ENCODE measurements at regions not wholly inside any gene's neighbourhood (a gene's known extent, or its start where the extent isn't known, plus 50 kb on each side); places are given as distances from the start of the nearest gene placed in this dataset.

- H3K9me3 ChIP-seq (ENCODE audit: control insufficient read depth, low read depth, low read length) = peaks cover 2% of the 10 kb centered on the region
- H3K27me3 ChIP-seq (ENCODE audit: control insufficient read depth, extremely low read depth, insufficient read depth, low read length) = no peaks in the 10 kb centered on the region
- H3K27ac ChIP-seq (ENCODE audit: control insufficient read depth, insufficient read depth, low read length) = no peak overlapping the region
- FAIRE-seq (no peak), DNase-seq (ENCODE audit: low read depth, low spot score) (no peak)
- H3K36me3 ChIP-seq (ENCODE audit: control insufficient read depth in 2 of 2, extremely low read depth in 1 of 2, insufficient read depth in 2 of 2, low read length in 2 of 2) = no peaks in the 10 kb centered on the region
- H3K9ac ChIP-seq (ENCODE audit: control insufficient read depth, extremely low read depth, insufficient read depth, low read length) = no peak overlapping the region
- no peaks in the 10 kb centered on the region for H3K79me2 ChIP-seq (ENCODE audit: control insufficient read depth, insufficient read depth, low read length)
- no peaks in the 10 kb centered on the region for H4K20me1 ChIP-seq (ENCODE audit: control insufficient read depth, extremely low read depth, insufficient read depth, low read length)
- no peaks in the 10 kb centered on the region for H3K4me1 ChIP-seq (ENCODE audit: control insufficient read depth, extremely low read depth, insufficient read depth, low read length)
- H3K9me1 ChIP-seq (ENCODE audit: control insufficient read depth, extremely low read depth, insufficient read depth, low read length) = no peaks in the 10 kb centered on the region
- no peak for TF ChIP-seq CTCF (optimal IDR thresholded peaks at IDR 0.05 in 1 of 3, IDR thresholded peaks at IDR 0.05 in 1 of 3, conservative IDR thresholded peaks at IDR 0.05 in 1 of 3; ENCODE audit: extremely low read depth in 1 of 3, insufficient read depth in 2 of 3, low read length in 3 of 3)
- TF ChIP-seq EZH2 (IDR thresholded peaks at IDR 0.05; ENCODE audit: low read length) = no peak
- no peak overlapping the region for H3K4me2 ChIP-seq (ENCODE audit: control insufficient read depth, extremely low read depth, insufficient read depth, low read depth, low read length)
- no peak overlapping the region for H2AFZ ChIP-seq (ENCODE audit: control insufficient read depth, low read length)
- dilution Hi-C loops (cut with MboI; ENCODE audit: extremely low pct_ligation_motif_present, low sequenced_read_pairs) = no loop called here
- H3K4me3 ChIP-seq (ENCODE audit: control insufficient read depth in 2 of 3, extremely low read depth in 1 of 3, insufficient read depth in 2 of 3, low read depth in 1 of 3, low read length in 3 of 3) = no peak overlapping the region
Measured at GRCh38 chr20:16982091-16982726, 234.1 kb downstream of the OTOR start.

DNA sequence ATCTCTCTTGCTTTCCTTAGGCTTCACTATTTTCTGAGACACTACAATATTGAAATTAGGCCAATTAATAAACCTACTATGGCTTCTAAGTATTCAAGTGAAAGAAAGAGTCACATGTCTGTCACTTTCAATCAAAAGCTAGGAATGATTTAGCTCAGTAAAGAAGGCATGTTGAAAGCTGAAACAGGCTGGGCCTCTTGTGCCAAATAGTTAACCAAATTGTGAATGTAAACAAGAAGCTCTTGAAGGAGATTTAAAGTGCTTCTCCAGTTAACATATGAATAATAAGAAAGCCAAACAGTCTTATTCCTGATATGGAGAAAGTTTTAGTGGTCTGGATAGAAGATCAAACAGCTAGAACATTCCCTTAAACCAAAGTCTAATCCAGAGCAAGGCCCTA lies 236.3 kb downstream of the OTOR start:
- no peaks in the 10 kb centered on the region for H3K9me3 ChIP-seq (ENCODE audit: control insufficient read depth, low read depth, low read length)
- no peak overlapping the region for H3K27ac ChIP-seq (ENCODE audit: control insufficient read depth, insufficient read depth, low read length)
- H3K36me3 ChIP-seq (ENCODE audit: control insufficient read depth in 2 of 2, extremely low read depth in 1 of 2, insufficient read depth in 2 of 2, low read length in 2 of 2) = no peaks in the 10 kb centered on the region
- TF ChIP-seq CTCF (optimal IDR thresholded peaks at IDR 0.05 in 1 of 3, IDR thresholded peaks at IDR 0.05 in 1 of 3, conservative IDR thresholded peaks at IDR 0.05 in 1 of 3; ENCODE audit: extremely low read depth in 1 of 3, insufficient read depth in 2 of 3, low read length in 3 of 3) (no peak), EZH2 (IDR thresholded peaks at IDR 0.05; ENCODE audit: low read length) (no peak)
- H3K79me2 ChIP-seq (ENCODE audit: control insufficient read depth, insufficient read depth, low read length) = no peaks in the 10 kb centered on the region
- no peak overlapping the region for H3K9ac ChIP-seq (ENCODE audit: control insufficient read depth, extremely low read depth, insufficient read depth, low read length)
- dilution Hi-C loops (cut with MboI; ENCODE audit: extremely low pct_ligation_motif_present, low sequenced_read_pairs) = no loop called here
- no peak overlapping the region for H3K4me2 ChIP-seq (ENCODE audit: control insufficient read depth, extremely low read depth, insufficient read depth, low read depth, low read length)
- no peak for FAIRE-seq
- no peaks in the 10 kb centered on the region for H4K20me1 ChIP-seq (ENCODE audit: control insufficient read depth, extremely low read depth, insufficient read depth, low read length)
- DNase-seq (ENCODE audit: low read depth, low spot score) = no peak
- H3K27me3 ChIP-seq (ENCODE audit: control insufficient read depth, extremely low read depth, insufficient read depth, low read length) = no peaks in the 10 kb centered on the region
- no peak overlapping the region for H2AFZ ChIP-seq (ENCODE audit: control insufficient read depth, low read length)
- H3K4me1 ChIP-seq (ENCODE audit: control insufficient read depth, extremely low read depth, insufficient read depth, low read length) = no peaks in the 10 kb centered on the region
- no peaks in the 10 kb centered on the region for H3K9me1 ChIP-seq (ENCODE audit: control insufficient read depth, extremely low read depth, insufficient read depth, low read length)
- H3K4me3 ChIP-seq (ENCODE audit: control insufficient read depth in 2 of 3, extremely low read depth in 1 of 3, insufficient read depth in 2 of 3, low read depth in 1 of 3, low read length in 3 of 3) = no peak overlapping the region

Data from keratinocyte (primary cell).